ENCODE measurements at regions not wholly inside any gene's neighbourhood (a gene's known extent, or its start where the extent isn't known, plus 50 kb on each side); places are given as distances from the start of the nearest gene placed in this dataset.

DNA sequence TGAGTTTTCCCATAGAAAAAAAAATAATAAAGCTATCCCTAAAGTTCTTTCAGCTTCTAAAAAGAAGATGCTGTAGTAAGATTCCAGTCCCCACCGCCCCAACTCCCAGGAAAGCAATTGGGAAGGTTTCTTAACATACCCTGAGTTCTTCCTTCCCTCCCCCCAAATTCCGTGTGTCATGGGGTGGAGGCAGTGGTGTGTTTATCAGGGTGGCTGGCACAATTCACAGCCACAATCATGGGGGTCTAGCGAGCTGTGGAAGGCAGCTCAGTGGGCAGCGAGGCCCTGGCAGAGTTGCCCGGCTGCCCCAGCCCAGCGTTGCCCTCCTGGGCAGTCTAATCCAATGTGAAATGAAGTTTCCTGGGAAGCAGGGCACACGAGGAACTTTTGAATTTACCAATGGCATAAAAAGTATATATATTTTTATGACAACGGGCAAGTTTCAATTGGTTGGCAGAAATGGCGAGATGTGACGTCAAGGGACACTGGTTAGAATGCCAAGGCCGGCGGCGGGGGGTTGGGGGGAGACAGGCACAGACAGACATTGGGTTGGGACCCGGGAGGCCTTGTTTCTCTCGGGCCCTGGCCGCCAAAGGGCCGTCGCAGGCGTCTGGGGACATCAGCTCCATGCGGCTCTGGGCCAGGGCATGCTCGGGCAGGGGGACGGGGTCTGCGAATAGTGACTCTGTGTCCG, 80.7 kb upstream of the PPARA start:
- TF ChIP-seq, protein P1, sequence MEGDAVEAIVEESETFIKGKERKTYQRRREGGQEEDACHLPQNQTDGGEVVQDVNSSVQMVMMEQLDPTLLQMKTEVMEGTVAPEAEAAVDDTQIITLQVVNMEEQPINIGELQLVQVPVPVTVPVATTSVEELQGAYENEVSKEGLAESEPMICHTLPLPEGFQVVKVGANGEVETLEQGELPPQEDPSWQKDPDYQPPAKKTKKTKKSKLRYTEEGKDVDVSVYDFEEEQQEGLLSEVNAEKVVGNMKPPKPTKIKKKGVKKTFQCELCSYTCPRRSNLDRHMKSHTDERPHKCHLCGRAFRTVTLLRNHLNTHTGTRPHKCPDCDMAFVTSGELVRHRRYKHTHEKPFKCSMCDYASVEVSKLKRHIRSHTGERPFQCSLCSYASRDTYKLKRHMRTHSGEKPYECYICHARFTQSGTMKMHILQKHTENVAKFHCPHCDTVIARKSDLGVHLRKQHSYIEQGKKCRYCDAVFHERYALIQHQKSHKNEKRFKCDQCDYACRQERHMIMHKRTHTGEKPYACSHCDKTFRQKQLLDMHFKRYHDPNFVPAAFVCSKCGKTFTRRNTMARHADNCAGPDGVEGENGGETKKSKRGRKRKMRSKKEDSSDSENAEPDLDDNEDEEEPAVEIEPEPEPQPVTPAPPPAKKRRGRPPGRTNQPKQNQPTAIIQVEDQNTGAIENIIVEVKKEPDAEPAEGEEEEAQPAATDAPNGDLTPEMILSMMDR (IDR thresholded peaks at IDR 0.05; ENCODE audit: control extremely low read depth, extremely low read depth, low read depth, missing control alignments) = no peak
- ChIA-PET CTCF (interaction anchor here (0.7 to 1.3 kb wide), 4 partner anchors 11 to 64 kb away, joined by 3 to 4 read pairs (median 4); no protein-coding TSS in a partner anchor), POLR2A (no interaction called here)
- no peak for DNase-seq (ENCODE audit: extremely low spot score)

DNA sequence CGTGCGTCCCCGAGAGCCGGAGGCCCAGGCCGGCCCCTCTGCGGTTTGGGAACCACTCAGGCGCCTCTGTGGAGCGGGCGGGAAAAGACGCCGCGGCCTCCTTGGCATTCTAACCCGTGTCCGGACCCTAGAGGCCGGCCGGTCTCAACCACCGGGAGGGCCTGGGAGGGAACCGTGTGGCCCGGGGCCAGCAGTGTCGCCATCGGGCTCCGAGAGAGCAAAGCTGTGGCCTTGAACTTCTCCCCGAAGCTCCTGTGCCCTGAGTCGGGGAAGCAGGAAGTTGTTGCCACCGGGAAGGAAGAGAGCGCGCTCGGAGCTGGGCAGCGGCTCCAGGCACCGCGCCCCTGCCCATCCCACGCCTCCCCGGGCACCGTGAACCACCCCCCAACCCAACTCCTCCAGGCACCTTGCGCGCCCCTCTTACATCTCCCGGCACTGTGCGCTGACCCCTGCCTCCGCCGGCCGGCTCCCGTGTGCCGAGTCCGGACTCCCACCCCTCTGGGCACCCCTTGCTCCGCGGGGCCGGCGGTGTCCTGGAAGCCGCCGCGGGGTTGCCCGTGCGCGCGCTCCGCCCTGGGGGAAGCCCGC, 80.0 kb upstream of the PPARA start:
- no peak for DNase-seq (ENCODE audit: extremely low spot score)
- POLR2A ChIA-PET = no interaction called here
- CTCF ChIA-PET = interaction anchor here (0.7 to 1.3 kb wide), 3 partner anchors 36 to 64 kb away, joined by 3 to 4 read pairs (median 3); no protein-coding TSS in a partner anchor
- TF ChIP-seq, protein P1 (IDR thresholded peaks at IDR 0.05; ENCODE audit: control extremely low read depth, extremely low read depth, low read depth, missing control alignments) = no peak

DNA sequence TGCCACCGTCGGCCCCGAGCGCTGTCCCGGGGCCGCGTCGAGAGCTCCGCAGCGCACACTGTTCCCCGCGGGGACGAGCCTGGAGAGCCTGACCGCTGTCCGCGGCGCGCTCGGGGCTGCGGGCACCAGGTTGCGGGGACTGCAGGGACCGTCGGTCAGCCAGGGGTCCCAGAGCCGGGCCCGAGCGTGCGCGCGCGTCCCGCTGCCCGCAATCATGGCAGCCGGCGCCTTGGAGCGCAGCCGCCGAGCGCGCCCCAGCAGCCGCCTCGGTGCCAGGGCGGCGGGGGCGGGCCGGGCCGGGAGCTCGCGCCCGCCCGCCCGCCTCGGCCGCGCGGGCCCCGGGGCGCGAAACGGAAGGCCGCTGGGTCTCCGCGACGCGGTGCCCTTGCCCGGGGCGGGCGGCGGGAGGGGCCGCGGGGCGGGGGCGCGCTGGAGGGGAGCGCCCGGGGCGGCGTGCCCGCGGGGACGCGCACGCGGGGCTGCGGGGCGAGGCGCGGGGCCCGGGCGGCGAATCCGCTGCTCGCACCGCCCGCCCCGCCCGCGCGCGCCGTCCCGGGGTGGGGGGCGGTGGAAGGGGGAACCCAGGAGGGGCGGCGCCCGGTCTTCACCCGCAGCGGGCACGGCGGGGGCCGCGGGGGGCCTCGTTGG, 79.4 kb upstream of the PPARA start:
- ChIA-PET CTCF (interaction anchor here (1.3 kb wide), 1 partner anchor 58 kb away, joined by 4 read pairs; no protein-coding TSS in a partner anchor), POLR2A (no interaction called here)

DNA sequence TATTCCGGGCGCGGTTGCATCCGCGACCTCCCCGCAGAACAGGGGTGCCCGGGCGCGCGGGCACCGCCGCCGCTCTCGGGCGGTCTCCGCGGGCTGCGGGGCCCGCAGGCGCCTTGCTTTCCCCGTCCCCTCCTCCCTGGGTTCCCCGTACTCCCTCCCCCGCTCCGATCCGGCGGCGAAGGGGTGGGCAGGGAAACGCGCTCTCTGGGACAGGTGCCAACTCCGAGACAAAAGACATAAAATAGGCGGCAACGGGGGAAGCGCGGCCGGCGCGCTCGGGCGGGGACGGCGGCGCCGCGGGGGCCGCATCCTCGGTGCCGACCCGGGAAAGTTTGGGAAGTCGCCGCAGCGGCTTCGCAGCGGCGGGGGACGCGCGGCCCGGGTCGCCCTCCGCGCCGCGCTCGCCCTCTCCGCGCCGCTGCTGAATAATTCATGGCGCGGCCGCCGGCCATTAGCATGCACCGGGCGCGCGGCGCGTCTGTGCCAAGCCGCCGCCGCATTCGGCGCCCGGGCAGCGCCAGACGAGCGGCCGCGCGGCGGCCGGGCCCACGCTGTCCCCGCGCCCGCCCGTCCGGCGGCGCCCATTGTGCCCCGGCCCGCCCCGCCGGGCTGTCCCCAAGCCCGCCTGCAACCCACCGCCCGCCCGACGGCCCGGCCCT, 78.7 kb upstream of the PPARA start:
- DNase-seq (ENCODE audit: extremely low spot score) = no peak
- TF ChIP-seq, protein P1 (IDR thresholded peaks at IDR 0.05; ENCODE audit: control extremely low read depth, extremely low read depth, low read depth, missing control alignments) = no peak
- ChIA-PET POLR2A (no interaction called here), CTCF (interaction anchor here (2.7 kb wide), 1 partner anchor 65 kb away, joined by 12 read pairs; no protein-coding TSS in a partner anchor)

More for the DNA sequence above, 79.4 kb upstream of the PPARA start:
- no peak for DNase-seq (ENCODE audit: extremely low spot score)
- TF ChIP-seq, protein P1 (IDR thresholded peaks at IDR 0.05; ENCODE audit: control extremely low read depth, extremely low read depth, low read depth, missing control alignments) = no peak

DNA sequence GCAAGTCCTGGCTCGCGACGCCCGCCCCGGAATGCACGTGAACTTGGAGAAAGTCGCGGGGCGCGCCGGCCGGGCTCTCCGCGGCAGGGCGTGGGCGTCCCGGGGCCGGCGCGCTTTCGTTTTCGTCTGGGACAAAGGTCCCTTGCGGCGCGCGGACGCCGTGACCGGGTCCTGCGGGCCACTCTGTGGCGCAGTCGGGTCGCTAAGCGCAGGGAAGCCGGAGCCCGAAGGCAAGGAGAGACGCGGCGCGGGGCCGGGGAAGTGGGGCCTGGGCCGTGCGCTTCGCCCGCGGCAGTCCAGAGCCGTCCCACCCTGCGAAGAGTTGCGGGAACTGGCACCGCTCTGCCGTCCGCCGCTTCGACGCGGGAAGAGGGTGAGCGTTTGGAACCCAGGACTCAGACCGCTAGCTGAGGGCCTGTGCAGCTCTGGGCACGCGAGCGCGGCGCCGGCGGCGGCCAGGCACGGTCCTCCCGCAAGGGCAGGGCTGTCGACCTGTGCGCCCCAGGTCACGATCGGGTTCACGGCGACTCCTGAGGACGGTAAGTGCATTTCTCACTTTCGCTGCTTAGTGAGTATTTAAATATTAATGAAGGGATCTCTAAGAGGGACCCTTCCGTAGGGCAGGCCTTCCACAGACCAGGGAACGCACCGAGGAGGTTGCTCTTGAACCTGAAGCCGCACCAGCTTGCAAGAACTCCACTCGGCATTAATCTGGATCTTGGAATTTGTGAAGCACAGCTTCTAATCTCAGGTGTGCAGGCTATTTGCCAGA, 78.0 kb upstream of the PPARA start:
- TF ChIP-seq, protein P1 (IDR thresholded peaks at IDR 0.05; ENCODE audit: control extremely low read depth, extremely low read depth, low read depth, missing control alignments) = no peak
- DNase-seq (ENCODE audit: extremely low spot score) = peak; percentile 50
- CTCF ChIA-PET = interaction anchor here (1.2 to 2.7 kb wide), 3 partner anchors 16 to 495 kb away, joined by 3 to 12 read pairs (median 3); no protein-coding TSS in a partner anchor
- POLR2A ChIA-PET = no interaction called here
